Adrenal gland (tissue), 9 donors: ENCODE measurements at regions not wholly inside any gene's neighbourhood (a gene's known extent, or its start where the extent isn't known, plus 50 kb on each side); places are given as distances from the start of the nearest gene placed in this dataset.

Experiments
- DNase-seq, 7 donors: peaks; one replicate each; pipeline ENCODE4 v3.0.0-alpha.2; 2019 to 2020
- H3K27ac ChIP-seq, 5 donors: fragments of 200-600 bp; sonication (generic) in 4 of 5; 1 replicate in 3 of 5; 2 replicates in 2 of 5; pipeline versions ENCODE4 v1.5.1 to v1.8.0; 2016 to 2020; ENCODE audit warnings: mild to moderate bottlenecking in 1 of 5
- H3K27me3 ChIP-seq: fragments of 200-600 bp; 2 replicates; pipeline ENCODE4 v1.8.0; 2021
- H3K36me3 ChIP-seq, 2 donors: fragments of 200-600 bp; replicated peaks in 1 of 2; 1 replicate in 1 of 2; 2 replicates in 1 of 2; pipeline versions ENCODE4 v1.5.1 to v1.8.0; 2018 to 2022
- H3K4me1 ChIP-seq, 2 donors: fragments of 200-600 bp; replicated peaks in 1 of 2; 1 replicate in 1 of 2; 2 replicates in 1 of 2; pipeline versions ENCODE4 v1.5.1 to v1.8.0; 2018 to 2021
- H3K4me3 ChIP-seq, 4 donors: fragments of 200-600 bp; sonication (generic) in 3 of 4; one replicate each; pipeline ENCODE4 v1.5.1; 2016 to 2018
- H3K9me3 ChIP-seq, 3 donors: fragments of 200-600 bp; sonication (generic) in 1 of 3; replicated peaks in 1 of 3; 1 replicate in 2 of 3; 2 replicates in 1 of 3; pipeline versions ENCODE4 v1.5.1 to v1.8.0; 2016 to 2021
- CTCF ChIP-seq, 6 experiments: fragments of 450-650 bp in 4 of 6; fragments of 200-600 bp in 2 of 6; sonication (generic) in 1 of 6; IDR thresholded peaks; 1 replicate in 5 of 6; 2 replicates in 1 of 6; pipeline versions ENCODE4 v1.5.1 to v1.8.0; 2016 to 2021; ENCODE audit warnings: antibody characterized with exemption in 6 of 6, mild to moderate bottlenecking in 2 of 6, moderate library complexity in 1 of 6
- POLR2A ChIP-seq, 2 donors: fragments of 450-650 bp; IDR thresholded peaks; one replicate each; pipeline ENCODE4 v1.6.1; 2017; ENCODE audit warnings: antibody characterized with exemption in 2 of 2, mild to moderate bottlenecking in 2 of 2, moderate library complexity in 1 of 2
- WGBS, 4 donors: extraction: QIAGEN DNeasy Blood & Tissue Kit in 2 of 4; methylation state at CpG; one replicate each; pipeline versions ENCODE4 v1.1.5 to v1.1.7; 2013 to 2017; 5-methylcytosine and 5-hydroxymethylcytosine counted together
- intact Hi-C, 2 donors: fragments of 100-400 bp; cut with DNase I; formaldehyde crosslinking; loops; one replicate each; pipeline versions ENCODE4 v1.14.1 to v1.15.0; 2022 to 2023
- donor health status: healthy with polysubstance abuse.
- donor health status: Bipolar disorder and iron deficiency.
- donor health status: DM: yes; HTN: yes; CAD: no.
- donor health status: DM: no; HTN: no; CAD: no.
- donor health status: DM: no; HTN: no; CAD: no.

DNA sequence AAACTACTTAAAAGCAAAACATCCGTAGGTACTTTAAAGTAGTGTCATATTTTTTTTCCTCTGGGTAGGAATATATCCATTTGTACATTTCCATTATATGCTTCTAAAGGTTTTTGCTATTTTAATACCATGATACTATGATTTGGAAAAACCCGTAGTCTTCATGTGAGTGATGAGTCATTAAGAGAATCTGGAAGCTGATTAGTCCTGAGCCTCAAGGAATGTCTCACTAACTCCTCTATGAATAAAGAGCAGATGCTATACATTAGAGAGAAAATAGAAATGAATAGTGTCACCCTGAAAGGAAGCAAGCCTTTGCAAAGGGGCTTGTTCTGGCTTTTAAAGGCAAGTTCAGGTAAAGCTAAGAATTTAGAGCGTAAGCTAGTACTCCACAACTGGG is 432.1 kb downstream of the CCDC91 start:
- H3K36me3 ChIP-seq = no peaks in the 10 kb centered on the region
- H3K9me3 ChIP-seq = no peaks in the 10 kb centered on the region
- no peaks in the 10 kb centered on the region for H3K27me3 ChIP-seq
- H3K4me3 ChIP-seq = no peak overlapping the region
- H3K27ac ChIP-seq = no peak overlapping the region
- DNase-seq = no peak
- H3K4me1 ChIP-seq = no peaks in the 10 kb centered on the region
- WGBS, 4 donors = 81 to 91% (median 83%) methylated on average over 3 of the region's 3 CpGs
- TF ChIP-seq CTCF (IDR thresholded peaks at IDR 0.05) = no peak
- TF ChIP-seq POLR2A (IDR thresholded peaks at IDR 0.05) = no peak
- intact Hi-C loops = no loop called here

DNA sequence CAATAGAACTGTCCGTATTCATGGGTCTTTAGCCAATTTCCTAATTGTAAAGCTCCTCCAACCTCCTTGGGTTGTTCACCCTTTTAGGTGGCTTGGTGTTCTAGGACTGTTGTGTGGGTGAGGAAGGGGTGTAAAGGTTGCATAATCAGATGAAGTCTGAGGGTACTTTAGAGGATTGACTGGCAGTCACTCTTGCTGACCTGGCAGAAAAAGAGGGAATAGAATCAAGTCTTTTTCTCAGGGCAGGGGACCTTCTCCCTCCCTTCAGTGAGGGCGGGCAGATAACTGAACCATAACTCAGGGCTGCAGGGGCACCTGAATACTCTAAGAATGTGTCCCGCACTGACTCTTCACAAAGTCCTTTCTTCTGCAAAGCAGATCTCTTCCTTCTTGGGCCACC is 436.2 kb downstream of the CCDC91 start:
- Histone ChIP-seq H3K27ac (no peak overlapping the region), H3K4me1 (no peaks in the 10 kb centered on the region), H3K36me3 (no peaks in the 10 kb centered on the region), H3K9me3 (no peaks in the 10 kb centered on the region), H3K27me3 (no peaks in the 10 kb centered on the region), H3K4me3 (no peak overlapping the region)
- WGBS, 4 donors = 76 to 89% (median 83%) methylated on average over 3 of the region's 3 CpGs
- TF ChIP-seq CTCF (IDR thresholded peaks at IDR 0.05) (no peak), POLR2A (IDR thresholded peaks at IDR 0.05) (no peak)
- no peak for DNase-seq
- intact Hi-C loops = no loop called here

DNA sequence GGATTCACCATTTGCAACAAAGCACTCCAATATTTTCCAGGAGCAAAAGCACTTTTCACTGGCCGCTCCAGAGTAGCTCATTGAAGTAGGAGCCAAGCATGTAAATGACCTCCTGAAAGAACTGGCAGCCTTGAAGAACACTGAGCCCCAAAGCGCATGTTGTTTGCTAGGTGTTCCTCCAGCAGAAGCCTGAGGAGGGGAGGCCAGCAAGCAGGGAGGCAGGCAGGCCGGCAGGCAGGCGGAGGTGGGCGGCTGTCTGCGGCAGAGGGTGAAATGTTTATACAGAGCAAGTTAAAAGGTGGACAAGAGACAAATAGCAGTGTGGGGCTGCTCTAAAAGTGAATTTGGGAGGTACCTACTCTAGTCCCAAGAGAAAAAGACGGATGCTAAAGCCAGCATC is 439.4 kb downstream of the CCDC91 start:
- H3K27me3 ChIP-seq = no peaks in the 10 kb centered on the region
- WGBS, 4 donors = 71 to 84% (median 81%) methylated on average over 7 of the region's 7 CpGs
- H3K4me3 ChIP-seq = no peak overlapping the region
- TF ChIP-seq POLR2A (IDR thresholded peaks at IDR 0.05) (no peak), CTCF (IDR thresholded peaks at IDR 0.05) (no peak)
- intact Hi-C loops = no loop called here
- no peaks in the 10 kb centered on the region for H3K36me3 ChIP-seq
- H3K27ac ChIP-seq = no peak overlapping the region
- H3K9me3 ChIP-seq = no peaks in the 10 kb centered on the region
- DNase-seq = no peak
- H3K4me1 ChIP-seq = no peaks in the 10 kb centered on the region

GRCh38 chr12:28631831-28632230 is 441.6 kb downstream of the CCDC91 start:
- WGBS, 4 donors = 68 to 72% (median 71%) methylated on average over 7 of the region's 7 CpGs
- TF ChIP-seq POLR2A (IDR thresholded peaks at IDR 0.05) = no peak
- TF ChIP-seq CTCF (IDR thresholded peaks at IDR 0.05) = no peak

More at GRCh38 chr12:28631831-28632230, 441.6 kb downstream of the CCDC91 start:
- no peak for DNase-seq
- intact Hi-C loops = no loop called here
- Histone ChIP-seq H3K4me1 (no peaks in the 10 kb centered on the region), H3K9me3 (no peaks in the 10 kb centered on the region), H3K27ac (no peak overlapping the region), H3K27me3 (no peaks in the 10 kb centered on the region), H3K36me3 (no peaks in the 10 kb centered on the region), H3K4me3 (no peak overlapping the region)
